Naive thymus-derived CD4-positive, alpha-beta T cell (primary cell): ENCODE measurements at regions not wholly inside any gene's neighbourhood (a gene's known extent, or its start where the extent isn't known, plus 50 kb on each side); places are given as distances from the start of the nearest gene placed in this dataset.

ENCODE experiments used
- ATAC-seq: fragments of 150-1000 bp; cut with Tn5 transposase; 2 replicates; pipeline ENCODE4 v1.10.0; 2021; ENCODE audit warnings: mild to moderate bottlenecking, moderate library complexity
- CTCF ChIA-PET: fragments of 350-600 bp; sonication (Branson Sonifier 250); formaldehyde crosslinking; loops from one replicate; lab custom pipeline; 2021; ENCODE audit warnings: antibody characterized with exemption; lab: Charles Lee
- POLR2A ChIA-PET: fragments of 350-600 bp; sonication (Branson Sonifier 250); formaldehyde crosslinking; loops from one replicate; lab custom pipeline; 2021; ENCODE audit warnings: antibody characterized with exemption, inconsistent platforms; lab: Charles Lee
- DNase-seq, 9 donors: peaks; one replicate each; pipeline versions ENCODE4 v3.0.0 to v3.0.0-alpha.2; 2020 to 2022; ENCODE audit warnings: mixed read lengths in 1 of 9
- H3K27ac ChIP-seq: one replicate; pipeline ENCODE4 v1.7.0; 2013; ENCODE audit warnings: mild to moderate bottlenecking, low read depth, low read length, moderate library complexity
- H3K27me3 ChIP-seq, 2 donors: one replicate each; pipeline ENCODE4 v1.7.0; 2013; ENCODE audit warnings: low read length in 2 of 2, mild to moderate bottlenecking in 2 of 2, moderate library complexity in 2 of 2; ENCODE audit not compliant: control insufficient read depth in 2 of 2, insufficient read depth in 2 of 2
- H3K36me3 ChIP-seq, 3 experiments: 1 replicate in 2 of 3; 2 replicates in 1 of 3; pipeline ENCODE4 v1.7.0; 2013; ENCODE audit warnings: low read length in 3 of 3, mild to moderate bottlenecking in 3 of 3, moderate library complexity in 1 of 3; ENCODE audit not compliant: insufficient read depth in 3 of 3, control insufficient read depth in 2 of 3
- H3K4me1 ChIP-seq, 2 donors: one replicate each; pipeline ENCODE4 v1.7.0; 2013; ENCODE audit warnings: low read length in 2 of 2, mild to moderate bottlenecking in 2 of 2, moderate library complexity in 1 of 2; ENCODE audit not compliant: control insufficient read depth in 2 of 2, insufficient read depth in 2 of 2
- H3K4me3 ChIP-seq: 2 replicates; pipeline ENCODE4 v1.7.0; 2013; ENCODE audit warnings: mild to moderate bottlenecking, low read length
- H3K9me3 ChIP-seq, 3 experiments: 1 replicate in 2 of 3; 2 replicates in 1 of 3; pipeline ENCODE4 v1.7.0; 2013; ENCODE audit warnings: low read length in 3 of 3; ENCODE audit not compliant: control insufficient read depth in 2 of 3
- H3K27ac Mint-ChIP-seq, 9 donors: one replicate each; pipeline ENCODE4 v1.8.0; 2020 to 2022; ENCODE audit warnings: mixed read lengths in 9 of 9, mild to moderate bottlenecking in 8 of 9, moderate library complexity in 5 of 9, inconsistent platforms in 2 of 9
- H3K27me3 Mint-ChIP-seq, 5 donors: one replicate each; pipeline ENCODE4 v1.8.0; 2021 to 2022; ENCODE audit warnings: mixed read lengths in 5 of 5, mild to moderate bottlenecking in 1 of 5
- H3K36me3 Mint-ChIP-seq, 5 donors: one replicate each; pipeline ENCODE4 v1.8.0; 2020 to 2022; ENCODE audit warnings: mixed read lengths in 5 of 5, mild to moderate bottlenecking in 3 of 5, inconsistent platforms in 1 of 5
- H3K4me1 Mint-ChIP-seq, 7 donors: one replicate each; pipeline ENCODE4 v1.8.0; 2020 to 2022; ENCODE audit warnings: mixed read lengths in 7 of 7, mild to moderate bottlenecking in 3 of 7, inconsistent platforms in 1 of 7
- H3K4me3 Mint-ChIP-seq, 10 donors: one replicate each; pipeline ENCODE4 v1.8.0; 2020 to 2022; ENCODE audit warnings: mild to moderate bottlenecking in 10 of 10, mixed read lengths in 10 of 10, moderate library complexity in 6 of 10, inconsistent platforms in 2 of 10
- H3K9me3 Mint-ChIP-seq, 11 donors: one replicate each; pipeline ENCODE4 v1.8.0; 2020 to 2022; ENCODE audit warnings: mixed read lengths in 11 of 11, mild to moderate bottlenecking in 4 of 11, inconsistent platforms in 1 of 11, moderate library complexity in 1 of 11
- intact Hi-C, 2 donors: fragments of 100-400 bp; cut with micrococcal nuclease; formaldehyde crosslinking; loops; one replicate each; pipeline ENCODE4 v1.15.1; 2023

- Mint-ChIP-seq H3K4me3 (no peak overlapping the region), H3K27me3 (peaks cover 0 to 10% (median 0%) of the 10 kb centered on the region in 5 donors), H3K9me3 (peaks cover 0 to 1% (median 0%) of the 10 kb centered on the region in 11 donors), H3K27ac (no peak overlapping the region), H3K36me3 (no peaks in the 10 kb centered on the region), H3K4me1 (peaks cover 0 to 8% (median 0%) of the 10 kb centered on the region in 7 donors)
- ChIA-PET POLR2A (no interaction called here), CTCF (no interaction called here)
- Histone ChIP-seq H3K9me3 (no peaks in the 10 kb centered on the region), H3K27ac (no peak overlapping the region), H3K4me1 (no peaks in the 10 kb centered on the region), H3K4me3 (no peak overlapping the region), H3K36me3 (no peaks in the 10 kb centered on the region), H3K27me3 (no peaks in the 10 kb centered on the region)
- intact Hi-C loops = no loop called here
- ATAC-seq (no peak), DNase-seq (no peak)
Observed at GRCh38 chr3:184659797-184660301, 52.0 kb downstream of the MAGEF1 start.

- DNase-seq = no peak
- Histone ChIP-seq H3K4me3 (no peak overlapping the region), H3K36me3 (no peaks in the 10 kb centered on the region), H3K27ac (no peak overlapping the region), H3K4me1 (no peaks in the 10 kb centered on the region), H3K9me3 (no peaks in the 10 kb centered on the region), H3K27me3 (no peaks in the 10 kb centered on the region)
- intact Hi-C loops = no loop called here
- no peak overlapping the region for H3K4me3 Mint-ChIP-seq
- peaks cover 0 to 4% (median 0%) of the 10 kb centered on the region in 11 donors for H3K9me3 Mint-ChIP-seq
- peak; percentile 38 for ATAC-seq
- peaks cover 0 to 3% (median 0%) of the 10 kb centered on the region in 5 donors for H3K36me3 Mint-ChIP-seq
- CTCF ChIA-PET = interaction anchor here (0.6 kb wide), 1 partner anchor 11 kb away, joined by 4 read pairs; no protein-coding TSS in a partner anchor
- H3K27me3 Mint-ChIP-seq = peaks cover 0 to 10% (median 0%) of the 10 kb centered on the region in 5 donors
- no peak overlapping the region for H3K27ac Mint-ChIP-seq
- peaks cover 0 to 8% (median 0%) of the 10 kb centered on the region in 7 donors for H3K4me1 Mint-ChIP-seq
- POLR2A ChIA-PET = no interaction called here
Observed at GRCh38 chr3:184658223-184658928, 53.5 kb downstream of the MAGEF1 start.

- no peaks in the 10 kb centered on the region for H3K36me3 ChIP-seq
- ChIA-PET POLR2A (no interaction called here), CTCF (no interaction called here)
- no peak overlapping the region for H3K27ac ChIP-seq
- H3K4me3 ChIP-seq = no peak overlapping the region
- H3K4me1 ChIP-seq = no peaks in the 10 kb centered on the region
- peaks cover 0 to 7% (median 0%) of the 10 kb centered on the region in 11 donors for H3K9me3 Mint-ChIP-seq
- no peak overlapping the region for H3K4me3 Mint-ChIP-seq
- H3K27me3 ChIP-seq = no peaks in the 10 kb centered on the region
- H3K36me3 Mint-ChIP-seq = peaks cover 0 to 3% (median 0%) of the 10 kb centered on the region in 5 donors
- H3K27ac Mint-ChIP-seq = peak overlapping the region in 1 of 9 donors; percentile 79
- ATAC-seq = no peak
- peak in 1 of 9 donors; percentile 39 for DNase-seq
- H3K27me3 Mint-ChIP-seq = peaks cover 0 to 7% (median 0%) of the 10 kb centered on the region in 5 donors
- no peaks in the 10 kb centered on the region for H3K9me3 ChIP-seq
- H3K4me1 Mint-ChIP-seq = peaks cover 0 to 8% (median 0%) of the 10 kb centered on the region in 7 donors
- intact Hi-C loops = no loop called here
Observed at GRCh38 chr3:184656829-184657681, 54.8 kb downstream of the MAGEF1 start.

- intact Hi-C loops = no loop called here
- H3K4me3 ChIP-seq = no peak overlapping the region
- Mint-ChIP-seq H3K36me3 (peaks cover 0 to 3% (median 0%) of the 10 kb centered on the region in 5 donors), H3K27me3 (peaks cover 0 to 7% (median 0%) of the 10 kb centered on the region in 5 donors), H3K4me1 (peaks cover 0 to 8% (median 0%) of the 10 kb centered on the region in 7 donors), H3K27ac (no peak overlapping the region), H3K9me3 (peaks cover 0 to 7% (median 0%) of the 10 kb centered on the region in 11 donors), H3K4me3 (no peak overlapping the region)
- no peak for ATAC-seq
- no peak for DNase-seq
- H3K27me3 ChIP-seq = no peaks in the 10 kb centered on the region
- no peaks in the 10 kb centered on the region for H3K9me3 ChIP-seq
- no peak overlapping the region for H3K27ac ChIP-seq
- no peaks in the 10 kb centered on the region for H3K36me3 ChIP-seq
- CTCF ChIA-PET = no interaction called here
- H3K4me1 ChIP-seq = no peaks in the 10 kb centered on the region
- POLR2A ChIA-PET = no interaction called here
Observed at GRCh38 chr3:184656458-184656828, 55.4 kb downstream of the MAGEF1 start.

GRCh38 chr3:184655597-184655996 is 56.3 kb downstream of the MAGEF1 start:
- Histone ChIP-seq H3K9me3 (no peaks in the 10 kb centered on the region), H3K4me3 (no peak overlapping the region), H3K27me3 (no peaks in the 10 kb centered on the region), H3K36me3 (no peaks in the 10 kb centered on the region), H3K4me1 (no peaks in the 10 kb centered on the region), H3K27ac (no peak overlapping the region)
- Mint-ChIP-seq H3K27ac (no peak overlapping the region), H3K27me3 (peaks cover 0 to 7% (median 0%) of the 10 kb centered on the region in 5 donors), H3K4me3 (no peak overlapping the region), H3K4me1 (peaks cover 0 to 8% (median 0%) of the 10 kb centered on the region in 7 donors), H3K36me3 (peaks cover 0 to 3% (median 0%) of the 10 kb centered on the region in 5 donors), H3K9me3 (peaks cover 0 to 6% (median 0%) of the 10 kb centered on the region in 11 donors)
- ChIA-PET POLR2A (interaction anchor here (0.7 kb wide), 1 partner anchor 133 kb away, joined by 3 read pairs; no protein-coding TSS in a partner anchor), CTCF (no interaction called here)
- DNase-seq = no peak
- intact Hi-C loops = no loop called here
- ATAC-seq = no peak

GRCh38 chr3:184654375-184654774 is 57.5 kb downstream of the MAGEF1 start:
- H3K36me3 Mint-ChIP-seq = peaks cover 0 to 3% (median 0%) of the 10 kb centered on the region in 5 donors
- H3K27ac ChIP-seq = no peak overlapping the region
- no peaks in the 10 kb centered on the region for H3K27me3 ChIP-seq
- DNase-seq (no peak), ATAC-seq (no peak)
- peaks cover 0 to 6% (median 0%) of the 10 kb centered on the region in 11 donors for H3K9me3 Mint-ChIP-seq
- H3K27ac Mint-ChIP-seq = no peak overlapping the region
- ChIA-PET CTCF (no interaction called here), POLR2A (interaction anchor here (0.5 kb wide), 1 partner anchor 17 kb away, joined by 5 read pairs; no protein-coding TSS in a partner anchor)
- H3K4me1 ChIP-seq = no peaks in the 10 kb centered on the region
- no peaks in the 10 kb centered on the region for H3K9me3 ChIP-seq
- no peak overlapping the region for H3K4me3 ChIP-seq
- peaks cover 0 to 8% (median 0%) of the 10 kb centered on the region in 7 donors for H3K4me1 Mint-ChIP-seq
- peaks cover 0 to 10% (median 0%) of the 10 kb centered on the region in 5 donors for H3K27me3 Mint-ChIP-seq
- no peak overlapping the region for H3K4me3 Mint-ChIP-seq
- no peaks in the 10 kb centered on the region for H3K36me3 ChIP-seq
- intact Hi-C loops = no loop called here
